Liver (tissue), 8 donors: ENCODE measurements at regions not wholly inside any gene's neighbourhood (a gene's known extent, or its start where the extent isn't known, plus 50 kb on each side); places are given as distances from the start of the nearest gene placed in this dataset.

Experiments
- DNase-seq: peaks from one replicate; pipeline ENCODE4 v3.0.0-alpha.2; 2017; ENCODE audit warnings: low spot score
- H3K27ac ChIP-seq, 2 donors: one replicate each; pipeline ENCODE4 v1.7.0; 2013; ENCODE audit warnings: inconsistent platforms in 2 of 2, low read length in 2 of 2, control low read depth in 1 of 2, low read depth in 1 of 2, mild to moderate bottlenecking in 1 of 2
- H3K27me3 ChIP-seq, 4 donors: one replicate each; pipeline versions ENCODE4 v1.6.1 to v1.7.0; 2013; ENCODE audit warnings: low read length in 3 of 4, inconsistent platforms in 1 of 4, mild to moderate bottlenecking in 1 of 4, moderate library complexity in 1 of 4; ENCODE audit not compliant: control insufficient read depth in 4 of 4, insufficient read depth in 4 of 4
- H3K36me3 ChIP-seq, 4 donors: one replicate each; pipeline versions ENCODE4 v1.6.1 to v1.7.0; 2013; ENCODE audit warnings: low read length in 3 of 4, mild to moderate bottlenecking in 3 of 4, low read depth in 1 of 4, moderate library complexity in 1 of 4; ENCODE audit not compliant: control insufficient read depth in 4 of 4, insufficient read depth in 3 of 4
- H3K4me1 ChIP-seq, 4 donors: one replicate each; pipeline versions ENCODE4 v1.6.1 to v1.7.0; 2013; ENCODE audit warnings: low read length in 3 of 4, mild to moderate bottlenecking in 3 of 4, moderate library complexity in 1 of 4; ENCODE audit not compliant: control insufficient read depth in 4 of 4, insufficient read depth in 4 of 4
- H3K4me3 ChIP-seq, 3 donors: one replicate each; pipeline versions ENCODE4 v1.6.1 to v1.7.0; 2013; ENCODE audit warnings: low read length in 3 of 3, control low read depth in 1 of 3, low read depth in 1 of 3, mild to moderate bottlenecking in 1 of 3
- H3K9ac ChIP-seq, 2 donors: one replicate each; pipeline ENCODE4 v1.7.0; 2013; ENCODE audit warnings: low read length in 2 of 2, mild to moderate bottlenecking in 2 of 2, moderate library complexity in 2 of 2, control low read depth in 1 of 2, low read depth in 1 of 2
- H3K9me3 ChIP-seq, 4 donors: one replicate each; pipeline versions ENCODE4 v1.6.1 to v1.7.0; 2013; ENCODE audit warnings: low read length in 3 of 4; ENCODE audit not compliant: control insufficient read depth in 4 of 4
- FOXA1 ChIP-seq: IDR thresholded peaks from 2 replicates; pipeline ENCODE4 v1.6.1; 2016; ENCODE audit warnings: antibody characterized with exemption
- FOXA2 ChIP-seq: IDR thresholded peaks from 2 replicates; pipeline ENCODE4 v1.6.1; 2016; ENCODE audit warnings: antibody characterized with exemption
- GABPA ChIP-seq, 2 donors: IDR thresholded peaks in 1 of 2; conservative IDR thresholded peaks in 1 of 2; 2 replicates each; pipeline ENCODE4 v1.6.1; 2016; ENCODE audit warnings: antibody characterized with exemption in 2 of 2, mild to moderate bottlenecking in 1 of 2, moderate library complexity in 1 of 2
- HNF4A ChIP-seq, 2 donors: conservative IDR thresholded peaks; 2 replicates each; pipeline ENCODE4 v1.6.1; 2016; ENCODE audit warnings: antibody characterized with exemption in 2 of 2, mild to moderate bottlenecking in 2 of 2
- HNF4G ChIP-seq: IDR thresholded peaks from 2 replicates; pipeline ENCODE4 v1.6.1; 2016; ENCODE audit warnings: antibody characterized with exemption
- JUND ChIP-seq, 2 donors: IDR thresholded peaks; 2 replicates each; pipeline ENCODE4 v1.6.1; 2016; ENCODE audit warnings: antibody characterized with exemption in 2 of 2
- RXRA ChIP-seq, 2 donors: IDR thresholded peaks; 2 replicates each; pipeline ENCODE4 v1.6.1; 2017 to 2018; ENCODE audit warnings: antibody characterized with exemption in 2 of 2, mild to moderate bottlenecking in 1 of 2
- SP1 ChIP-seq: IDR thresholded peaks from 2 replicates; pipeline ENCODE4 v1.6.1; 2018; ENCODE audit warnings: antibody characterized with exemption, mild to moderate bottlenecking
- TAF1 ChIP-seq: conservative IDR thresholded peaks from 2 replicates; pipeline ENCODE4 v1.6.1; 2016; ENCODE audit warnings: antibody characterized with exemption, mild to moderate bottlenecking
- YY1 ChIP-seq: IDR thresholded peaks from 2 replicates; pipeline ENCODE4 v1.6.1; 2016; ENCODE audit warnings: antibody characterized with exemption, mild to moderate bottlenecking
- WGBS: extraction: QIAGEN DNeasy Blood & Tissue Kit; methylation state at CpG from one replicate; pipeline ENCODE4 v1.1.7; 2013; 5-methylcytosine and 5-hydroxymethylcytosine counted together
- TF ChIP-seq, protein P1 (sequence below): IDR thresholded peaks from 2 replicates; pipeline ENCODE4 v1.6.1; 2016; ENCODE audit warnings: antibody characterized with exemption
- TF ChIP-seq, protein P2 (sequence below): fragments of 150-350 bp; IDR thresholded peaks from 2 replicates; pipeline ENCODE4 v1.5.1; 2017; ENCODE audit warnings: improper control_type of control experiment, low read depth, low read length; ENCODE audit not compliant: missing input control
- TF ChIP-seq, protein P3 (sequence below): IDR thresholded peaks from 2 replicates; pipeline ENCODE4 v1.6.1; 2016; ENCODE audit warnings: antibody characterized with exemption
- TF ChIP-seq, protein P4 (sequence below): IDR thresholded peaks from 2 replicates; pipeline ENCODE4 v1.6.1; 2016; ENCODE audit warnings: antibody characterized with exemption
- TF ChIP-seq, protein P5 (sequence below): IDR thresholded peaks from 2 replicates; pipeline ENCODE4 v1.6.1; 2016; ENCODE audit warnings: antibody characterized with exemption, mild to moderate bottlenecking
- donor health status: healthy.
- donor health status: healthy.
- donor health status: healthy.
- donor health status: healthy.
- donor health status: healthy.

DNA sequence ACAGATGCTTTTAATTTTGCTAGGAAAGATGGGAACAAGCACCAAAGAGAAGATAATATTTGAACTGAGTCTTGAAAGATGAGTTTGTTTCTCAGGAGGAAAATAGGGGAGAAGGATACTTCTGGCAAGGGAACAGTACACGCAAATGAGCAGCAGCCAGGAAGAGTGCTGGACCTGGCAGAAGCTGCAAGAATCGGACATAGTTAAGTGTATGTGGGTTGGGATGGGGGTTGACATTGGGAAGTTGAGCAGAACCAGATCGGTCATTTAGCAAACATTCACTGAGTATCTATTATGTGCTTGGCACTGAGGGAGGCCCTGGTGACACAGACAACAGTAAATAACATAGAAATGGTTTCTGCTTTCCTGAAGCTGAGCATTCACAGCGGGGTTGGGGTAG is 198.8 kb downstream of the PLPP3 start:
- DNase-seq, result no peak
- H3K9ac ChIP-seq, result no peak overlapping the region
- H3K27me3 ChIP-seq, result no peaks in the 10 kb centered on the region
- H3K36me3 ChIP-seq, result no peaks in the 10 kb centered on the region
- no peak for TF ChIP-seq JUND (IDR thresholded peaks at IDR 0.05)
- TF ChIP-seq, protein P1, sequence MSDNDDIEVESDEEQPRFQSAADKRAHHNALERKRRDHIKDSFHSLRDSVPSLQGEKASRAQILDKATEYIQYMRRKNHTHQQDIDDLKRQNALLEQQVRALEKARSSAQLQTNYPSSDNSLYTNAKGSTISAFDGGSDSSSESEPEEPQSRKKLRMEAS, result no peak
- TF ChIP-seq YY1, result no peak
- TF ChIP-seq, protein P2, sequence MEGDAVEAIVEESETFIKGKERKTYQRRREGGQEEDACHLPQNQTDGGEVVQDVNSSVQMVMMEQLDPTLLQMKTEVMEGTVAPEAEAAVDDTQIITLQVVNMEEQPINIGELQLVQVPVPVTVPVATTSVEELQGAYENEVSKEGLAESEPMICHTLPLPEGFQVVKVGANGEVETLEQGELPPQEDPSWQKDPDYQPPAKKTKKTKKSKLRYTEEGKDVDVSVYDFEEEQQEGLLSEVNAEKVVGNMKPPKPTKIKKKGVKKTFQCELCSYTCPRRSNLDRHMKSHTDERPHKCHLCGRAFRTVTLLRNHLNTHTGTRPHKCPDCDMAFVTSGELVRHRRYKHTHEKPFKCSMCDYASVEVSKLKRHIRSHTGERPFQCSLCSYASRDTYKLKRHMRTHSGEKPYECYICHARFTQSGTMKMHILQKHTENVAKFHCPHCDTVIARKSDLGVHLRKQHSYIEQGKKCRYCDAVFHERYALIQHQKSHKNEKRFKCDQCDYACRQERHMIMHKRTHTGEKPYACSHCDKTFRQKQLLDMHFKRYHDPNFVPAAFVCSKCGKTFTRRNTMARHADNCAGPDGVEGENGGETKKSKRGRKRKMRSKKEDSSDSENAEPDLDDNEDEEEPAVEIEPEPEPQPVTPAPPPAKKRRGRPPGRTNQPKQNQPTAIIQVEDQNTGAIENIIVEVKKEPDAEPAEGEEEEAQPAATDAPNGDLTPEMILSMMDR, result no peak
- TF ChIP-seq, protein P3, sequence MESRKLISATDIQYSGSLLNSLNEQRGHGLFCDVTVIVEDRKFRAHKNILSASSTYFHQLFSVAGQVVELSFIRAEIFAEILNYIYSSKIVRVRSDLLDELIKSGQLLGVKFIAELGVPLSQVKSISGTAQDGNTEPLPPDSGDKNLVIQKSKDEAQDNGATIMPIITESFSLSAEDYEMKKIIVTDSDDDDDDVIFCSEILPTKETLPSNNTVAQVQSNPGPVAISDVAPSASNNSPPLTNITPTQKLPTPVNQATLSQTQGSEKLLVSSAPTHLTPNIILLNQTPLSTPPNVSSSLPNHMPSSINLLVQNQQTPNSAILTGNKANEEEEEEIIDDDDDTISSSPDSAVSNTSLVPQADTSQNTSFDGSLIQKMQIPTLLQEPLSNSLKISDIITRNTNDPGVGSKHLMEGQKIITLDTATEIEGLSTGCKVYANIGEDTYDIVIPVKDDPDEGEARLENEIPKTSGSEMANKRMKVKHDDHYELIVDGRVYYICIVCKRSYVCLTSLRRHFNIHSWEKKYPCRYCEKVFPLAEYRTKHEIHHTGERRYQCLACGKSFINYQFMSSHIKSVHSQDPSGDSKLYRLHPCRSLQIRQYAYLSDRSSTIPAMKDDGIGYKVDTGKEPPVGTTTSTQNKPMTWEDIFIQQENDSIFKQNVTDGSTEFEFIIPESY, result no peak
- TF ChIP-seq GABPA (IDR thresholded peaks at IDR 0.05 in 1 of 2, conservative IDR thresholded peaks at IDR 0.05 in 1 of 2), result no peak
- no peak for TF ChIP-seq HNF4G
- no peak for TF ChIP-seq FOXA1
- TF ChIP-seq SP1, result no peak
- no peak for TF ChIP-seq FOXA2
- TF ChIP-seq, protein P4, sequence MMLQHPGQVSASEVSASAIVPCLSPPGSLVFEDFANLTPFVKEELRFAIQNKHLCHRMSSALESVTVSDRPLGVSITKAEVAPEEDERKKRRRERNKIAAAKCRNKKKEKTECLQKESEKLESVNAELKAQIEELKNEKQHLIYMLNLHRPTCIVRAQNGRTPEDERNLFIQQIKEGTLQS, result no peak
- TF ChIP-seq RXRA (IDR thresholded peaks at IDR 0.05), result no peak
- TF ChIP-seq TAF1, result no peak
- TF ChIP-seq, protein P5, sequence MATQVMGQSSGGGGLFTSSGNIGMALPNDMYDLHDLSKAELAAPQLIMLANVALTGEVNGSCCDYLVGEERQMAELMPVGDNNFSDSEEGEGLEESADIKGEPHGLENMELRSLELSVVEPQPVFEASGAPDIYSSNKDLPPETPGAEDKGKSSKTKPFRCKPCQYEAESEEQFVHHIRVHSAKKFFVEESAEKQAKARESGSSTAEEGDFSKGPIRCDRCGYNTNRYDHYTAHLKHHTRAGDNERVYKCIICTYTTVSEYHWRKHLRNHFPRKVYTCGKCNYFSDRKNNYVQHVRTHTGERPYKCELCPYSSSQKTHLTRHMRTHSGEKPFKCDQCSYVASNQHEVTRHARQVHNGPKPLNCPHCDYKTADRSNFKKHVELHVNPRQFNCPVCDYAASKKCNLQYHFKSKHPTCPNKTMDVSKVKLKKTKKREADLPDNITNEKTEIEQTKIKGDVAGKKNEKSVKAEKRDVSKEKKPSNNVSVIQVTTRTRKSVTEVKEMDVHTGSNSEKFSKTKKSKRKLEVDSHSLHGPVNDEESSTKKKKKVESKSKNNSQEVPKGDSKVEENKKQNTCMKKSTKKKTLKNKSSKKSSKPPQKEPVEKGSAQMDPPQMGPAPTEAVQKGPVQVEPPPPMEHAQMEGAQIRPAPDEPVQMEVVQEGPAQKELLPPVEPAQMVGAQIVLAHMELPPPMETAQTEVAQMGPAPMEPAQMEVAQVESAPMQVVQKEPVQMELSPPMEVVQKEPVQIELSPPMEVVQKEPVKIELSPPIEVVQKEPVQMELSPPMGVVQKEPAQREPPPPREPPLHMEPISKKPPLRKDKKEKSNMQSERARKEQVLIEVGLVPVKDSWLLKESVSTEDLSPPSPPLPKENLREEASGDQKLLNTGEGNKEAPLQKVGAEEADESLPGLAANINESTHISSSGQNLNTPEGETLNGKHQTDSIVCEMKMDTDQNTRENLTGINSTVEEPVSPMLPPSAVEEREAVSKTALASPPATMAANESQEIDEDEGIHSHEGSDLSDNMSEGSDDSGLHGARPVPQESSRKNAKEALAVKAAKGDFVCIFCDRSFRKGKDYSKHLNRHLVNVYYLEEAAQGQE, result no peak
- no peaks in the 10 kb centered on the region for H3K4me1 ChIP-seq
- H3K27ac ChIP-seq, result no peak overlapping the region
- no peak overlapping the region for H3K4me3 ChIP-seq
- no peaks in the 10 kb centered on the region for H3K9me3 ChIP-seq
- WGBS, result 86% methylated on average over 4 of the region's 4 CpGs

DNA sequence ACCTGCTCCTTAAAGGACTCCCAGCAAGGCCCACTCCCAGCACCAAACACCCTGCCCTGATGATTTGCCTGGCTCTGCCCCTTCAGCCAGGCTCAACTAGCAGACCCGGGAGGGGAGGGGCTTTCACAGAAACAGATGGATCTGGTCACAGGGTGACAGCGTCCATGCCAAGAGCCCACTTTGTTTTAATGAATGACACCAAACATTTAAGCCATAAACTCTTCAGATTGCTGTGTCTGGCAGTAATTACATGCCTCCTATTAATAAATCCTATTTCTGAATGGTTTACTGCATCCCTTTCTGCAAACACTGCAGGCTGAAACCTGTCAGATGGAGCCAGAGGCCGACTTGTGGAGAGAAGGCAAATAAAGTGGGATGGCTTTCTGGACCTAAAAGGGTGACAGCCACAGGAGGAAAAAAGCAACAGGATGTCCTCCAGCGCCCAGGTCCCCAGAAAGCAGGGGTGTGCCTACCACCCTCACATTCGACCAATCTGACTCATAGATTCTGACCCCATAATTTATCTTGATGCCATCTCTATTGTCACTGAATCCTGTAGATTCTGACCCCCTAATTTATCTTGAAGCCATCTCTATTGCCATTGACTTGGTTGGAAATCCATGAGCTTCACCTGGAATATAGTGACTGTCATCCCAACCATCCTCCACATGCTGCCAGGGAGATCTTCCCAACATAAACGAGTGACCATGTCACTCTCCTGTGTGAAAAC is 200.9 kb downstream of the PLPP3 start:
- H3K9ac ChIP-seq, result no peak overlapping the region
- DNase-seq, result no peak
- H3K36me3 ChIP-seq, result no peaks in the 10 kb centered on the region
- WGBS, result 76% methylated on average over 6 of the region's 6 CpGs
- no peaks in the 10 kb centered on the region for H3K27me3 ChIP-seq
- no peak overlapping the region for H3K27ac ChIP-seq
- no peaks in the 10 kb centered on the region for H3K4me1 ChIP-seq
- no peaks in the 10 kb centered on the region for H3K9me3 ChIP-seq
- no peak overlapping the region for H3K4me3 ChIP-seq
- TF ChIP-seq, protein P5, result no peak
- TF ChIP-seq, protein P3, result no peak
- TF ChIP-seq TAF1 (no peak), JUND (IDR thresholded peaks at IDR 0.05) (no peak), HNF4A (conservative IDR thresholded peaks at IDR 0.05) (no peak), FOXA2 (no peak), SP1 (no peak), HNF4G (no peak), FOXA1 (no peak)
- TF ChIP-seq, protein P1, result no peak
- TF ChIP-seq, protein P4, result no peak
